HEK293 (cell line): ENCODE measurements at regions not wholly inside any gene's neighbourhood (a gene's known extent, or its start where the extent isn't known, plus 50 kb on each side); places are given as distances from the start of the nearest gene placed in this dataset.
A peak's percentile ranks its signal among the peaks of the same experiment; 100 is the strongest.

Experiments
- CTCF ChIA-PET: fragments of 350-600 bp; formaldehyde crosslinking; extraction: SDS; loops from one replicate; lab custom pipeline; 2021; ENCODE audit warnings: antibody characterized with exemption; lab: Yijun Ruan, JAX
- POLR2A ChIA-PET: fragments of 300-600 bp; formaldehyde crosslinking; extraction: SDS; loops from one replicate; lab custom pipeline; 2020; ENCODE audit warnings: antibody characterized with exemption, inconsistent platforms; lab: Yijun Ruan, JAX
- H3K27ac ChIP-seq: fragments of 200-500 bp; sonication (Bioruptor generic); 2 replicates; pipeline ENCODE4 v1.5.1; 2014; ENCODE audit warnings: low read depth, low read length, control low read depth, inconsistent platforms; ENCODE audit errors: extremely low read depth
- H3K36me3 ChIP-seq, 2 experiments: fragments of 200-500 bp in 1 of 2; sonication (Bioruptor generic) in 1 of 2; 1 replicate in 1 of 2; 2 replicates in 1 of 2; pipeline ENCODE4 v1.5.1; 2014 to 2017; ENCODE audit warnings: inconsistent platforms in 2 of 2, low read length in 2 of 2; ENCODE audit not compliant: control insufficient read depth in 2 of 2, insufficient read depth in 1 of 2
- H3K4me1 ChIP-seq: fragments of 200-500 bp; sonication (Bioruptor generic); 2 replicates; pipeline ENCODE4 v1.5.1; 2014; ENCODE audit warnings: mild to moderate bottlenecking, low read length, inconsistent platforms; ENCODE audit not compliant: control insufficient read depth, insufficient read depth
- H3K4me3 ChIP-seq: 2 replicates; pipeline ENCODE4 v1.5.1; 2011; ENCODE audit warnings: low read depth, mild to moderate bottlenecking, control low read depth, low read length, moderate library complexity
- H3K9me3 ChIP-seq: fragments of 200-500 bp; sonication (Bioruptor generic); 2 replicates; pipeline ENCODE4 v1.5.1; 2014; ENCODE audit warnings: low read depth, low read length, inconsistent platforms; ENCODE audit not compliant: control insufficient read depth, insufficient read depth
- FEZF1 ChIP-seq: fragments of 450-650 bp; formaldehyde crosslinking; IDR thresholded peaks from 2 replicates; pipeline ENCODE4 v1.5.1; 2016; ENCODE audit warnings: missing biosample characterization, missing genetic modification characterization
- SP7 ChIP-seq: fragments of 450-650 bp; formaldehyde crosslinking; IDR thresholded peaks from 2 replicates; pipeline ENCODE4 v1.5.1; 2016; ENCODE audit warnings: missing biosample characterization, missing genetic modification characterization
- YY1 ChIP-seq: fragments of 450-650 bp; formaldehyde crosslinking; IDR thresholded peaks from 2 replicates; pipeline ENCODE4 v1.5.1; 2018; ENCODE audit warnings: missing biosample characterization, missing genetic modification characterization
- YY2 ChIP-seq: fragments of 450-650 bp; formaldehyde crosslinking; IDR thresholded peaks from 2 replicates; pipeline ENCODE4 v1.5.1; 2016; ENCODE audit warnings: missing biosample characterization, missing genetic modification characterization
- ZBTB1 ChIP-seq: fragments of 450-650 bp; formaldehyde crosslinking; IDR thresholded peaks from 2 replicates; pipeline ENCODE4 v1.5.1; 2016; ENCODE audit warnings: missing biosample characterization, missing genetic modification characterization
- ZBTB48 ChIP-seq: fragments of 450-650 bp; formaldehyde crosslinking; IDR thresholded peaks from 2 replicates; pipeline ENCODE4 v1.5.1; 2016; ENCODE audit warnings: missing biosample characterization, missing genetic modification characterization
- ZBTB8A ChIP-seq: fragments of 450-650 bp; formaldehyde crosslinking; IDR thresholded peaks from 2 replicates; pipeline ENCODE4 v1.5.1; 2016; ENCODE audit warnings: missing biosample characterization, missing genetic modification characterization
- ZFHX2 ChIP-seq: fragments of 450-650 bp; formaldehyde crosslinking; conservative IDR thresholded peaks from 2 replicates; pipeline ENCODE4 v1.5.1; 2016; ENCODE audit warnings: missing biosample characterization, missing genetic modification characterization
- ZNF138 ChIP-seq: fragments of 450-650 bp; formaldehyde crosslinking; IDR thresholded peaks from 2 replicates; pipeline ENCODE4 v1.5.1; 2016; ENCODE audit warnings: missing biosample characterization, missing genetic modification characterization, borderline replicate concordance
- ZNF221 ChIP-seq: fragments of 450-650 bp; formaldehyde crosslinking; IDR thresholded peaks from 2 replicates; pipeline ENCODE4 v1.5.1; 2017; ENCODE audit warnings: missing biosample characterization, missing genetic modification characterization, borderline replicate concordance
- ZNF266 ChIP-seq: fragments of 450-650 bp; formaldehyde crosslinking; IDR thresholded peaks from 2 replicates; pipeline ENCODE4 v1.5.1; 2016; ENCODE audit warnings: missing biosample characterization, missing genetic modification characterization, low read depth
- ZNF302 ChIP-seq: fragments of 450-650 bp; formaldehyde crosslinking; IDR thresholded peaks from 2 replicates; pipeline ENCODE4 v1.5.1; 2016; ENCODE audit warnings: missing biosample characterization, missing genetic modification characterization, low read depth
- ZNF37A ChIP-seq: fragments of 450-650 bp; IDR thresholded peaks from 2 replicates; pipeline ENCODE4 v1.5.1; 2018; ENCODE audit warnings: missing biosample characterization, missing genetic modification characterization
- ZNF544 ChIP-seq: fragments of 450-650 bp; formaldehyde crosslinking; IDR thresholded peaks from 2 replicates; pipeline ENCODE4 v1.5.0; 2017; ENCODE audit warnings: missing biosample characterization, missing genetic modification characterization
- ZNF571 ChIP-seq: fragments of 450-650 bp; formaldehyde crosslinking; IDR thresholded peaks from 2 replicates; pipeline ENCODE4 v1.5.0; 2017; ENCODE audit warnings: missing biosample characterization, missing genetic modification characterization
- ZNF600 ChIP-seq: fragments of 450-650 bp; formaldehyde crosslinking; IDR thresholded peaks from 2 replicates; pipeline ENCODE4 v1.5.1; 2016; ENCODE audit warnings: missing biosample characterization, missing genetic modification characterization
- ZNF654 ChIP-seq: fragments of 450-650 bp; formaldehyde crosslinking; IDR thresholded peaks from 2 replicates; pipeline ENCODE4 v1.5.1; 2016; ENCODE audit warnings: low read depth, missing biosample characterization, missing genetic modification characterization
- ZNF660 ChIP-seq: fragments of 450-650 bp; IDR thresholded peaks from 2 replicates; pipeline ENCODE4 v1.5.1; 2018; ENCODE audit warnings: missing biosample characterization, mild to moderate bottlenecking, missing genetic modification characterization
- TF ChIP-seq, protein P1 (sequence below): fragments of 450-650 bp; formaldehyde crosslinking; IDR thresholded peaks from 2 replicates; pipeline ENCODE4 v1.5.1; 2016; ENCODE audit warnings: missing biosample characterization, missing genetic modification characterization
- TF ChIP-seq, protein P2 (sequence below): fragments of 450-650 bp; formaldehyde crosslinking; IDR thresholded peaks from 2 replicates; pipeline ENCODE4 v1.5.1; 2016; ENCODE audit warnings: missing biosample characterization, missing genetic modification characterization
- TF ChIP-seq, protein P3 (sequence below): fragments of 450-650 bp; formaldehyde crosslinking; IDR thresholded peaks from 2 replicates; pipeline ENCODE4 v1.5.1; 2016; ENCODE audit warnings: missing biosample characterization, missing genetic modification characterization
- TF ChIP-seq, protein P4 (sequence below): fragments of 450-650 bp; formaldehyde crosslinking; IDR thresholded peaks from 2 replicates; pipeline ENCODE4 v1.5.1; 2017; ENCODE audit warnings: missing biosample characterization, missing genetic modification characterization
- TF ChIP-seq, protein P5 (sequence below): fragments of 450-650 bp; formaldehyde crosslinking; IDR thresholded peaks from 2 replicates; pipeline ENCODE4 v1.5.1; 2016; ENCODE audit warnings: missing biosample characterization, missing genetic modification characterization, low read depth

DNA sequence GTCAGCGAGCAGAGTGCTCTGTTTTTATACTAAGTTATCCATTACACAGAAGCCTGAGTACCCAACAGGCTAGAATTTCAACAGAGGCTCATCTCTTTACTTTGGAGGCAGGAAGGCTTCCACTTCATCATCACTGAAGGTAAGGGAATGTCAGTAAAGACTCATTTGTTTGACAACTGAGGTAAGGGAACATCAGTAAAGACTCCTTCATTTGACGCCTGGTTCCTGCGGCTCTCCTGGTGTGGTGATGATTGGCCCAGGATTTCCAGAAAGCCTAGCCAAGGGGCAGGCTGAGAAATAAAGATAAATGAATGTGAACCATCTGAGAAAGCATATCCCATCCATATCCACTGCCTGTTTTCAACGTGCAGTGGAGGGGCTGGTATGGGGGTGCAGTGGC is 244.6 kb upstream of the ECI2 start:
- peak; percentile 84 for TF ChIP-seq ZBTB48 (tag by site-specific recombination)
- TF ChIP-seq, protein P1, sequence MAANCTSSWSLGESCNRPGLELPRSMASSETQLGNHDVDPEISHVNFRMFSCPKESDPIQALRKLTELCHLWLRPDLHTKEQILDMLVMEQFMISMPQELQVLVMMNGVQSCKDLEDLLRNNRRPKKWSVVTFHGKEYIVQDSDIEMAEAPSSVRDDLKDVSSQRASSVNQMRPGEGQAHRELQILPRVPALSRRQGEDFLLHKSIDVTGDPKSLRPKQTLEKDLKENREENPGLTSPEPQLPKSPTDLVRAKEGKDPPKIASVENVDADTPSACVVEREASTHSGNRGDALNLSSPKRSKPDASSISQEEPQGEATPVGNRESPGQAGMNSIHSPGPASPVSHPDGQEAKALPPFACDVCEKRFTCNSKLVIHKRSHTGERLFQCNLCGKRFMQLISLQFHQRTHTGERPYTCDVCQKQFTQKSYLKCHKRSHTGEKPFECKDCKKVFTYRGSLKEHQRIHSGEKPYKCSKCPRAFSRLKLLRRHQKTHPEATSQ: no peak
- TF ChIP-seq, all 188 proteins: peak for 1
- Histone ChIP-seq H3K27ac (no peak overlapping the region), H3K9me3 (no peaks in the 10 kb centered on the region), H3K36me3 (no peaks in the 10 kb centered on the region), H3K4me1 (no peaks in the 10 kb centered on the region), H3K4me3 (no peak overlapping the region)
- POLR2A ChIA-PET: no interaction called here
- CTCF ChIA-PET: no interaction called here

DNA sequence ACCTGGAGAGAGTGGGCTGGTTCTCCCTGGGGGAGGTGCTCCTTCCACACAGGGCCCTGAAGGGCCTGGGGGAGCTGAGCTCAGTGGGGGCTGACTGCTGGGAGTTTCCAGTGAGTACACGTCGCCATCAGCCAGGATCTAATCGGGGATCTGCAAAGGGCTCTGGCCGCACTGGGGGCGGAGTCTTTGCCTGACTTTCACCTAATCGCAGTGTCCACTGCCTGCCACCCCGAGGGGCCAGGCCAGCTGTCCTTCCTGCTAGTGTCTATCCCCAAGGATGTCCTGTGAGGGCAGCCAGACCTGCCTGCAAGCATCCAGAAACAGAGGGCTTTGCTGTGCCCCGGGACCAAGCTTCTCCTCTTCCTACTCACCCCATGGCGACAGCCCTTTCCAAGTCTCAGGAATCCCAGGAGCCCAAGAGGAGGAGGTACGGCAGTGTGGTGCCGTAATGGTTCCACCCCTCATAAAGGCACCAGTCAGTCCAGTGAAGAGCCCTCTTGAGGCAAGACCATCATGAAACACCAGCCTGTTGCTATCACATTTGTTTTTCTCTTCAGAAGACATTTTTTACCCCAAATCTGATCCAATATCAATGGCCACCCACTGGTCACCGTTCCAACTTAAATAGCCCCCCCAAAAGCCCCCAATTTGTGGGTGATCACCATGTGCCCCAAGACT is 243.1 kb upstream of the ECI2 start:
- TF ChIP-seq ZNF544 (no peak), YY1 (tag by site-specific recombination) (no peak), ZNF266 (tag by site-specific recombination) (no peak), ZNF600 (tag by site-specific recombination) (no peak), ZNF660 (tag by site-specific recombination) (no peak), ZBTB8A (no peak), ZNF571 (no peak), ZNF654 (tag by site-specific recombination) (no peak), ZNF221 (tag by site-specific recombination) (no peak)
- TF ChIP-seq, protein P2, sequence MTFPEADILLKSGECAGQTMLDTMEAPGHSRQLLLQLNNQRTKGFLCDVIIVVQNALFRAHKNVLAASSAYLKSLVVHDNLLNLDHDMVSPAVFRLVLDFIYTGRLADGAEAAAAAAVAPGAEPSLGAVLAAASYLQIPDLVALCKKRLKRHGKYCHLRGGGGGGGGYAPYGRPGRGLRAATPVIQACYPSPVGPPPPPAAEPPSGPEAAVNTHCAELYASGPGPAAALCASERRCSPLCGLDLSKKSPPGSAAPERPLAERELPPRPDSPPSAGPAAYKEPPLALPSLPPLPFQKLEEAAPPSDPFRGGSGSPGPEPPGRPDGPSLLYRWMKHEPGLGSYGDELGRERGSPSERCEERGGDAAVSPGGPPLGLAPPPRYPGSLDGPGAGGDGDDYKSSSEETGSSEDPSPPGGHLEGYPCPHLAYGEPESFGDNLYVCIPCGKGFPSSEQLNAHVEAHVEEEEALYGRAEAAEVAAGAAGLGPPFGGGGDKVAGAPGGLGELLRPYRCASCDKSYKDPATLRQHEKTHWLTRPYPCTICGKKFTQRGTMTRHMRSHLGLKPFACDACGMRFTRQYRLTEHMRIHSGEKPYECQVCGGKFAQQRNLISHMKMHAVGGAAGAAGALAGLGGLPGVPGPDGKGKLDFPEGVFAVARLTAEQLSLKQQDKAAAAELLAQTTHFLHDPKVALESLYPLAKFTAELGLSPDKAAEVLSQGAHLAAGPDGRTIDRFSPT (tag by site-specific recombination): no peak
- TF ChIP-seq, protein P3, sequence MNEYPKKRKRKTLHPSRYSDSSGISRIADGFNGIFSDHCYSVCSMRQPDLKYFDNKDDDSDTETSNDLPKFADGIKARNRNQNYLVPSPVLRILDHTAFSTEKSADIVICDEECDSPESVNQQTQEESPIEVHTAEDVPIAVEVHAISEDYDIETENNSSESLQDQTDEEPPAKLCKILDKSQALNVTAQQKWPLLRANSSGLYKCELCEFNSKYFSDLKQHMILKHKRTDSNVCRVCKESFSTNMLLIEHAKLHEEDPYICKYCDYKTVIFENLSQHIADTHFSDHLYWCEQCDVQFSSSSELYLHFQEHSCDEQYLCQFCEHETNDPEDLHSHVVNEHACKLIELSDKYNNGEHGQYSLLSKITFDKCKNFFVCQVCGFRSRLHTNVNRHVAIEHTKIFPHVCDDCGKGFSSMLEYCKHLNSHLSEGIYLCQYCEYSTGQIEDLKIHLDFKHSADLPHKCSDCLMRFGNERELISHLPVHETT (tag by site-specific recombination): no peak
- TF ChIP-seq, protein P4, sequence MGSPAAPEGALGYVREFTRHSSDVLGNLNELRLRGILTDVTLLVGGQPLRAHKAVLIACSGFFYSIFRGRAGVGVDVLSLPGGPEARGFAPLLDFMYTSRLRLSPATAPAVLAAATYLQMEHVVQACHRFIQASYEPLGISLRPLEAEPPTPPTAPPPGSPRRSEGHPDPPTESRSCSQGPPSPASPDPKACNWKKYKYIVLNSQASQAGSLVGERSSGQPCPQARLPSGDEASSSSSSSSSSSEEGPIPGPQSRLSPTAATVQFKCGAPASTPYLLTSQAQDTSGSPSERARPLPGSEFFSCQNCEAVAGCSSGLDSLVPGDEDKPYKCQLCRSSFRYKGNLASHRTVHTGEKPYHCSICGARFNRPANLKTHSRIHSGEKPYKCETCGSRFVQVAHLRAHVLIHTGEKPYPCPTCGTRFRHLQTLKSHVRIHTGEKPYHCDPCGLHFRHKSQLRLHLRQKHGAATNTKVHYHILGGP (tag by site-specific recombination): no peak
- TF ChIP-seq, all 188 proteins: peak for 0
- Histone ChIP-seq H3K27ac (no peak overlapping the region), H3K36me3 (no peaks in the 10 kb centered on the region), H3K4me1 (no peaks in the 10 kb centered on the region), H3K4me3 (no peak overlapping the region), H3K9me3 (no peaks in the 10 kb centered on the region)
- ChIA-PET CTCF (interaction anchor here (0.7 kb wide), 1 partner anchor 13 kb away, joined by 3 read pairs; no protein-coding TSS in a partner anchor), POLR2A (interaction anchor here (0.6 kb wide), 1 partner anchor 35 kb away, joined by 3 read pairs; no protein-coding TSS in a partner anchor)

DNA sequence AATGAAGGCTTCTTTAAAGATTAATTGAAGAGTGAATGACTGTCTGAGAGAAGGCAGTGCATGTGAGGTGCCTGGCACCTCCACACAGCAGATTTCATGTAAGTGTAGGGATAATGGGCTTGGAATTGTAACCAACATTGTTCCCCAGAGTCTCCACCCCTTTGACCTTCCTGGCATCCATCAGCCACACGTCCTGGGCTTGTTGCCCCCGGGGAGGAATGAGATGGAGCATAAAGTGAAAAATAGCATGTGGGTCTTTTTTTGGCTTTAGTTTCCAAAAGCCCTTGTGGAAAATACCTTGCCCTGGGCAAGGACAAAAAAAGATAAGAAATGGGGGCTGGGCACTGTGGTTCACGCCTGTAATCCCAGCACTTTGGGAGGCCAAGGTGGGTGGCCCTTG is 242.2 kb upstream of the ECI2 start:
- H3K4me3 ChIP-seq: no peak overlapping the region
- no peaks in the 10 kb centered on the region for H3K36me3 ChIP-seq
- POLR2A ChIA-PET: no interaction called here
- no peak overlapping the region for H3K27ac ChIP-seq
- H3K4me1 ChIP-seq: no peaks in the 10 kb centered on the region
- TF ChIP-seq ZNF138 (tag by site-specific recombination): no peak
- TF ChIP-seq FEZF1 (tag by site-specific recombination): no peak
- TF ChIP-seq, protein P5, sequence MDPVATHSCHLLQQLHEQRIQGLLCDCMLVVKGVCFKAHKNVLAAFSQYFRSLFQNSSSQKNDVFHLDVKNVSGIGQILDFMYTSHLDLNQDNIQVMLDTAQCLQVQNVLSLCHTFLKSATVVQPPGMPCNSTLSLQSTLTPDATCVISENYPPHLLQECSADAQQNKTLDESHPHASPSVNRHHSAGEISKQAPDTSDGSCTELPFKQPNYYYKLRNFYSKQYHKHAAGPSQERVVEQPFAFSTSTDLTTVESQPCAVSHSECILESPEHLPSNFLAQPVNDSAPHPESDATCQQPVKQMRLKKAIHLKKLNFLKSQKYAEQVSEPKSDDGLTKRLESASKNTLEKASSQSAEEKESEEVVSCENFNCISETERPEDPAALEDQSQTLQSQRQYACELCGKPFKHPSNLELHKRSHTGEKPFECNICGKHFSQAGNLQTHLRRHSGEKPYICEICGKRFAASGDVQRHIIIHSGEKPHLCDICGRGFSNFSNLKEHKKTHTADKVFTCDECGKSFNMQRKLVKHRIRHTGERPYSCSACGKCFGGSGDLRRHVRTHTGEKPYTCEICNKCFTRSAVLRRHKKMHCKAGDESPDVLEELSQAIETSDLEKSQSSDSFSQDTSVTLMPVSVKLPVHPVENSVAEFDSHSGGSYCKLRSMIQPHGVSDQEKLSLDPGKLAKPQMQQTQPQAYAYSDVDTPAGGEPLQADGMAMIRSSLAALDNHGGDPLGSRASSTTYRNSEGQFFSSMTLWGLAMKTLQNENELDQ (tag by site-specific recombination): no peak
- no peak for TF ChIP-seq ZNF37A (tag by site-specific recombination)
- no peak for TF ChIP-seq ZNF302 (tag by site-specific recombination)
- no peak for TF ChIP-seq YY2 (tag by site-specific recombination)
- TF ChIP-seq SP7 (tag by site-specific recombination): no peak
- TF ChIP-seq ZBTB8A: no peak
- no peak for TF ChIP-seq ZFHX2 (tag by site-specific recombination)
- no peak for TF ChIP-seq ZBTB1 (tag by site-specific recombination)
- H3K9me3 ChIP-seq: no peaks in the 10 kb centered on the region
- CTCF ChIA-PET: interaction anchor here (0.7 kb wide), 1 partner anchor 12 kb away, joined by 3 read pairs; no protein-coding TSS in a partner anchor
